NT2/D1 (cell line): ENCODE measurements at regions not wholly inside any gene's neighbourhood (a gene's known extent, or its start where the extent isn't known, plus 50 kb on each side); places are given as distances from the start of the nearest gene placed in this dataset.

ENCODE experiments used
- YY1 ChIP-seq: IDR thresholded peaks from 2 replicates; pipeline ENCODE4 v1.6.1; 2011; ENCODE audit not compliant: insufficient read length, insufficient read depth
- ZNF274 ChIP-seq: IDR thresholded peaks from 2 replicates; pipeline ENCODE4 v1.6.1; 2011; ENCODE audit warnings: mild to moderate bottlenecking, low read depth, low read length

- TF ChIP-seq ZNF274 (no peak), YY1 (no peak)
These were observed 176.9 kb upstream of the MC4R start for GRCh38 chr18:60549338-60549960.
